GM06990 (cell line): ENCODE measurements at regions not wholly inside any gene's neighbourhood (a gene's known extent, or its start where the extent isn't known, plus 50 kb on each side); places are given as distances from the start of the nearest gene placed in this dataset.

Source experiments
- DNase-seq: peaks from one replicate; pipeline ENCODE4 v3.0.0-alpha.2; 2011; ENCODE audit not compliant: insufficient read length; ENCODE audit errors: extremely low read depth
- H3K27me3 ChIP-seq: replicated peaks from 2 replicates; pipeline ENCODE4 v1.6.0; 2011; ENCODE audit warnings: low read length; ENCODE audit not compliant: control insufficient read depth, insufficient read depth
- H3K36me3 ChIP-seq: 2 replicates; pipeline ENCODE4 v1.5.1; 2011; ENCODE audit warnings: low read length; ENCODE audit not compliant: control insufficient read depth, insufficient read depth
- H3K4me3 ChIP-seq: replicated peaks from 2 replicates; pipeline ENCODE4 v1.5.1; 2011; ENCODE audit warnings: low read depth, mild to moderate bottlenecking, control low read depth, low read length
- CTCF ChIP-seq: IDR thresholded peaks from 2 replicates; pipeline ENCODE4 v1.5.1; 2011; ENCODE audit warnings: low read length, control low read depth, mild to moderate bottlenecking, inconsistent platforms; ENCODE audit not compliant: insufficient read depth, poor library complexity, severe bottlenecking

- no peaks in the 10 kb centered on the region for H3K27me3 ChIP-seq
- H3K4me3 ChIP-seq, result no peak overlapping the region
- TF ChIP-seq CTCF, result no peak
- H3K36me3 ChIP-seq, result no peaks in the 10 kb centered on the region
- DNase-seq, result no peak
These were observed 98.5 kb upstream of the PNPLA4 start for GRCh38 chrX:8025705-8026104.

- no peaks in the 10 kb centered on the region for H3K36me3 ChIP-seq
- no peaks in the 10 kb centered on the region for H3K27me3 ChIP-seq
- no peak for DNase-seq
- no peak overlapping the region for H3K4me3 ChIP-seq
- TF ChIP-seq CTCF, result no peak
These were observed 91.7 kb upstream of the PNPLA4 start for GRCh38 chrX:8018934-8019333.

GRCh38 chrX:8010105-8010504 is 82.9 kb upstream of the PNPLA4 start:
- no peak for DNase-seq

GRCh38 chrX:8005678-8006347 is 78.6 kb upstream of the PNPLA4 start:
- no peak for TF ChIP-seq CTCF
- no peak overlapping the region for H3K4me3 ChIP-seq
- H3K36me3 ChIP-seq, result no peaks in the 10 kb centered on the region

More at GRCh38 chrX:8010105-8010504, 82.9 kb upstream of the PNPLA4 start:
- H3K36me3 ChIP-seq, result no peaks in the 10 kb centered on the region
- no peaks in the 10 kb centered on the region for H3K27me3 ChIP-seq
- no peak overlapping the region for H3K4me3 ChIP-seq
- TF ChIP-seq CTCF, result no peak

GRCh38 chrX:8003147-8003883 is 76.1 kb upstream of the PNPLA4 start:
- H3K4me3 ChIP-seq, result no peak overlapping the region
- H3K27me3 ChIP-seq, result no peaks in the 10 kb centered on the region
- no peak for TF ChIP-seq CTCF
- H3K36me3 ChIP-seq, result no peaks in the 10 kb centered on the region
- no peak for DNase-seq

More at GRCh38 chrX:8005678-8006347, 78.6 kb upstream of the PNPLA4 start:
- no peaks in the 10 kb centered on the region for H3K27me3 ChIP-seq
- DNase-seq, result no peak
